K562 (cell line): ENCODE measurements at regions not wholly inside any gene's neighbourhood (a gene's known extent, or its start where the extent isn't known, plus 50 kb on each side); places are given as distances from the start of the nearest gene placed in this dataset.

Experiments used
- BRCA1 ChIP-seq, 2 experiments: fragments of 450-650 bp in 1 of 2; sonication (generic) in 1 of 2; formaldehyde crosslinking in 1 of 2; IDR thresholded peaks; 2 replicates each; pipeline versions ENCODE4 v1.5.0 to v1.6.1; 2017 to 2020; ENCODE audit warnings: mild to moderate bottlenecking in 1 of 2, missing genetic modification reagents in 1 of 2
- CHD1 ChIP-seq: fragments of 200-600 bp; sonication (generic); IDR thresholded peaks from one replicate; pipeline ENCODE4 v1.6.1; 2012; ENCODE audit warnings: mild to moderate bottlenecking, moderate library complexity, low read length, inconsistent platforms
- KAT7 ChIP-seq: sonication (generic); formaldehyde crosslinking; IDR thresholded peaks from 2 replicates; pipeline ENCODE4 v1.8.0; 2022; ENCODE audit warnings: missing genetic modification reagents, mild to moderate bottlenecking, borderline replicate concordance
- KLF13 ChIP-seq: fragments of 450-650 bp; IDR thresholded peaks from 2 replicates; pipeline ENCODE4 v1.6.1; 2016; ENCODE audit warnings: missing genetic modification characterization, low read depth, mild to moderate bottlenecking, missing compliant biosample characterization, moderate library complexity, borderline replicate concordance
- MAX ChIP-seq: sonication (generic); formaldehyde crosslinking; IDR thresholded peaks from 2 replicates; pipeline ENCODE4 v1.9.0; 2022; ENCODE audit warnings: mild to moderate bottlenecking, missing genetic modification reagents
- NBN ChIP-seq: fragments of 450-650 bp; IDR thresholded peaks from 2 replicates; pipeline ENCODE4 v1.6.1; 2016; ENCODE audit warnings: low read depth, mild to moderate bottlenecking
- NFIC ChIP-seq: fragments of 450-650 bp; IDR thresholded peaks from 2 replicates; pipeline ENCODE4 v1.6.1; 2017; ENCODE audit warnings: mild to moderate bottlenecking, inconsistent platforms
- POLR2AphosphoS5 ChIP-seq: IDR thresholded peaks from 2 replicates; pipeline ENCODE4 v1.6.1; 2011; ENCODE audit warnings: mild to moderate bottlenecking, low read depth, low read length, moderate library complexity; ENCODE audit not compliant: control insufficient read depth, insufficient read depth
- SRF ChIP-seq, 2 experiments: fragments of 250-450, 450-650 bp in 1 of 2; sonication (Bioruptor Pico) in 1 of 2; sonication (generic) in 1 of 2; formaldehyde crosslinking; IDR thresholded peaks; 2 replicates each; pipeline versions ENCODE4 v1.5.0 to v1.5.1; 2020 to 2022; ENCODE audit warnings: mild to moderate bottlenecking in 1 of 2, missing genetic modification reagents in 1 of 2
- TRIM25 ChIP-seq: fragments of 450-650 bp; IDR thresholded peaks from 2 replicates; pipeline ENCODE4 v1.7.0; 2016; ENCODE audit warnings: borderline replicate concordance
- ZNF24 ChIP-seq: fragments of 450-650 bp; IDR thresholded peaks from 2 replicates; pipeline ENCODE4 v1.6.1; 2016

DNA sequence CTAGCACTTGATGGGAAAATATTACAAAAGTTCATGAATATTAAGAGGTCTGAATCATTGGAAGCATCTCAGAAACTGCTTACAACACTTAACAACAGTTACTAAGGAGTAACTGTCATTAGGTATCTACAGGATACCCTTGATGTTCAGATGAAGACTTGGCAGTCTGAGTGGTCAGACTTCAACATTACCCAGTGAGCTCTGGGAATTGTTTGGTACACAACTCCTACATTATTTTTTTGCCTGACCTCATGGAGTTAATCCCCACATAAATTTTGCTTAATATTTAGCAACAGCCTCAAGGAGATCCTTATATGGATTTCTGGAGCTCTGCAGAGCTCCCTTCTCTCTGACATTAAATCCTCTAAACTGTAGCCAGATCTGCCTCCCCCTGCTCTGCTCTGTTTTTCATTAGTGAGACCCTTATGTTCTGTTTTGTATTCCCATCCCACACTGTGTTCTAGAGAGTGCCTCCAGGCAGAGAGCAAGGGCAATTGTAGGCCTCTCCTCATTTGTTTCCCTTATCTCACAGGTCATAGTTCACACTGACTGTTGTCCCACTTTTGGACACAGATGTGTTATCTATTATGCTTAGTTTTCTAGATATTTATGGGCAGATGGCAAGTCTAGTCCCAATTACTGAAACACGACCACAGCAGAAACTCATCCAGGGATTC, 368.8 kb downstream of the GASK1B start:
- TF ChIP-seq KAT7 (CRISPR knock-in tag) (no peak), ZNF24 (no peak), KLF13 (tag) (no peak), POLR2AphosphoS5 (no peak), NBN (no peak), NFIC (no peak), BRCA1 (IDR thresholded peaks at IDR 0.05) (no peak), BRCA1 (CRISPR knock-in tag; IDR thresholded peaks at IDR 0.05) (no peak), CHD1 (no peak), SRF (CRISPR knock-in tag; IDR thresholded peaks at IDR 0.05) (no peak), TRIM25 (no peak), MAX (CRISPR knock-in tag) (no peak)
